ENCODE measurements at regions not wholly inside any gene's neighbourhood (a gene's known extent, or its start where the extent isn't known, plus 50 kb on each side); places are given as distances from the start of the nearest gene placed in this dataset.
A peak's percentile ranks its signal among the peaks of the same experiment; 100 is the strongest.
"Not testable (repeated sequence)": the region's sequence is repeated elsewhere in the genome, so short reads cannot be mapped to it uniquely, and the experiment has no call there.

DNA sequence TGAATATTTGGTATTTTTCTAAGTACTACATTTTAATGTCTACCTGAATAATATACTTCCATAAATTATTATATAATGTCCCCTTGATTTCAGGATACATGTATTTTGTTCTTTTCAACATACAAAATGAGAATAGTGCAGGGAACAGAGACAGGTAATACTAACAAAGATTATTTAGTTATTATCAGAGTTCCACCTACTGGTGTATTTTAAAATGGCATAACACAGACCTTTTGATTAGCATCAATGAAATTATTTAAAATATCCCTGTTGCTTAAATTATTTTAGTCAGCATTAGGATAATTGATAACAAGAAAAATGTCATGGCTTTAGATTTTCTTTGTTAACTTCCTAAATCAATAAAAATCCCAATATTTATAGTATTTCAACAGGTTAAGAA, 184.0 kb downstream of the PRDM13 start:
- no peak overlapping the region for H3K4me3 ChIP-seq
- H3K27ac ChIP-seq: no peak overlapping the region

DNA sequence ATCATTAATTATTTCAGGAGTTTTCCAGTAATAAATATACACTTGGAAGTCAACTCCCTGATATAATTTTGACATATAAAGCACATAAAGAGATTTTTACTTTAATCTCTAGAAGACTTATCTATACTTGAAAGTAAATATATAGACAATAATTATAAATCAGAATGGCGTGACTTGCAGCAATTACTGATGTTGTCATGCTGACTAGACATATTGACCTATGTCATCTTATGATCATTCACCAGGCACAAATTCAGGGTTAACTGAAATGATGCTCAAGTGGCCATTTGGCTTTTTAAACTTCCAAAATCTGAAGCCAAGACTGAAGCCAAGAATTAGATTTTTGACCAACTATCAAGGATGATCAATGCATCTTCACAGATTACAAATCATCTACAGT, 192.2 kb downstream of the MCHR2 start:
- Histone ChIP-seq H3K4me3 (no peak overlapping the region), H3K27ac (no peak overlapping the region)

DNA sequence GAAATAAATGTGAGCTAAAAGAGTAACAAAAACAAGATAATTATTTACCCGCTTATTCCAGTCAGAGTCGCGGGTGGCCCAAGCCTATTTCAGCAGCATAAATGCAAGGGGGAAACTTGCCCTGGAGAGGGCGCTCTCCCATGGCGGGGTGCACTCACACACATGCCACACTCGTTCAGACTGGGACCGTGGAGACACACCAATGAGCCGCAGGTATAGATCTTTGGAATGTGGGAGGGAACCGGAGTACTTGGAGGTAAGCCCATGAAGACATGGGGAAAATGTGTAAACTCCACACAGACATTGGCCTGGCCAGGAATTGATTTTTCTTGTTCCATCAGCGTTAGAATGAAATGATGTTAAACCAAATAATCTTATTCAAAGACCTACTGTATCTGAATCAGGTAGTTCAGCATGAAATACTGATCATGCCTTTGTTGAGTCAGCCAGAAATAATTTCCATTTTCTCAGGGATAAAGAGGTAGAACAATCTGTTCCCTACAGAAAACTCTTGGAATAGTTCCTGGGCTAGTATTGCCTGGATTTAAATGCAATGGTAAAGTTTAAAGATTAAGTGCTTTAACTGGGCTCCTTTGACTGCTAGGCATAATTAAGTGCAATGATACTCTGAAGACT, 191.5 kb downstream of the MCHR2 start:
- no peak overlapping the region for H3K4me3 ChIP-seq
- H3K27ac ChIP-seq: no peak overlapping the region

DNA sequence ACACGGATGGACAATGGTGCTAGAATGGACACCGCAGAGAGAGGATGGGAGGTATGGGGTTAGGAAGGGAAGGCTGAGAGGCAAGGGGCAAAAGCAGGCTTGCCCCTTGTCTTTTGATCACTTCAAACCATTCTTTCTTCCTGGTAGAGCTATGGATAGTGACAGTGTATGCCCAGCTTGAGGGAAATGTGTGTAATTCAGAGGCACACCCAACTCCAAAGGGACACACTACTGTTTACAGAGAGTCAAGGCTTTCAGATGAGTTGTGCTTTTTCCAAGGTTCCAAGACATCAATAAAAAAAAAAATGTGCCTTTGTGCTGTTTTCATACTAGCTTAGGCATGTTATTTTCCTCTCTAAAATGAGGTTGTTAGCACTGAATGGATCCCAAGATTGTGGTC, 185.0 kb downstream of the MCHR2 start:
- Histone ChIP-seq H3K4me3 (no peak overlapping the region), H3K27ac (no peak overlapping the region)

DNA sequence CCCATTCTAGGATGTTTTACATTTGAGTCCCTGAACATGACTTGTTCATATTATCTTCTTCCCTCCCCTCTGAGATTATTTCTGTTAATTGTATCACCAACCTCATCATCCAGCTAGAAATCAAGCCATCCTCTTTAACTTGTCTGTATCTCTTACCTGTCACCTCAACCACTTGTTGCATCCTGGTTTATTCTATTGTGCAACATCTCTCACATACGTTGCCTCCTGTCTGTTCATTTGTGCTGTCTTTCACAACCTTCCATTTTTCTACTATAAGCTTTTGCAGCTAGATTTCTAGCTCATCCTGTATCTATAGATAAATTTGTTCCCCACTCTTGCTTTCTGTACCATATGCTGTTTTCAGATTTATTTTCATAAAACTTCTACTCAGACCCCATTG, 183.7 kb downstream of the MCHR2 start:
- Histone ChIP-seq H3K27ac (no peak overlapping the region), H3K4me3 (no peak overlapping the region)

DNA sequence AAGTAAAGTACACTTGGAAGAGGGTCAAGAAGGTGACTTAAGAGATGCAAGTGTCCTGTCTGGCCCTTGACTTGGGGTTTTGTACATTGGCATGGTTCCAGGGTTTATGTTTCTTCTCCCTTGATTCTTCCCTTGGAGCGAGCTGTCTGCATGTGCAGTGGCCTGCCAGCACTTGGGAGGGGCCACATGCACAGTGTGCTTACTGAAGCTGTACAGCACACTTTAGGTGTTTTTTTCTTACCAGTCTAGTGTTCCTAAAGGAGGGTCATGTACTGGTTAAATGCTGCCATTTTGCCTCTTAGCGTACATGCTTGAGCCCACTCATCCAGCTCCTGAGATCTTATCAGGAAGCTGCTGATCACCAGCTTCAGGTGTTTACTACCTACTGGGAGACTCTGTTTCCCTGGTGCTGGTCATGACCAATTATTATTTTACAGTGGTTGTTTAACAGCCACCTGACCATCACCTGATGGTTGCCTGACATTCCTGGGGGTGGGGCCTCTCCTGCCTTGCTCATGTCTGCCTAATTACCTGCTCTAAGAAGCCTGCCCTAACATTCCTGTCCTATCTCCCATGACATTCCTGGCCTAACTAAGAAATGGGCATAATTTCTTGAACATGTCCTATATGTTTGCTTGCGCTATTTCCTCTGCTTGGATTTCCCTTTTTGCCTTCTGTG, 182.9 kb downstream of the MCHR2 start:
- no peak overlapping the region for H3K27ac ChIP-seq
- no peak overlapping the region for H3K4me3 ChIP-seq

DNA sequence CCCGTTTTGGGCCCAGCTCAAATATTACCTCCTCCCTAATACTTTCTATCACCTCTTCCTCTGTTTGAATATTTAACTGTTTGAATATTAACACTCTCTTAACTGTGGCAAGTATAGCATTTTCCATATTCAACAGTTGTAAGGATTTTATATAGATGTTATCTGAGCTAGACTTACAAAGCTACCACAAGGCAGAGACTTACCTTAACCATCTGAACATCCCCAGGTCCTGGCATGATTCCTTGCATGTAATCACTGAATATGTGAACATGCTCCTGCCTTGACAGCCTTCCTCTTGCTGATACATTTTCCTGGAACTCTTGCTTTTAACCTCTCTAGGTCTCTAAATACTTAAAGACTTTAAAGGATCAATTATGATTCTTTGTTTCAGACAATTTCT, 182.4 kb downstream of the MCHR2 start:
- no peak overlapping the region for H3K27ac ChIP-seq
- H3K4me3 ChIP-seq: no peak overlapping the region

DNA sequence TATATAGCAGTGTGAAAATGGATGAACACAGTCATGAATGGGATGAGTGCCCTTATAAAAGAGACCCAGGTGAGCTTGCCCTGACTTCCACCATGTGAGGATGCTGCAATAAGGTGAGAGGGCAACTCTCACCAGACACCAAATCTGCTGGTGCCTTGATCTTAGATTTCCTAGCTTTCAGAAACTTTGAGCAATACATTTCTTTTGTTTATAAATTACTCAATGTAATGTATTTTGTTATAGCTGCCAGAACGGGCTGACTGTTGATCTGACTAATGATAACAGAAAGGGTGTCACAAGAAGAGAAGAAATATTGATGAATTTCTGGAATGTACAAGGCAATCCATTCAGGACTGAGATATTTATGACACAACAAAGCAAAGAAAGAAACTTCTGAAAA, 180.5 kb downstream of the MCHR2 start:
- Histone ChIP-seq H3K4me3 (no peak overlapping the region), H3K27ac (no peak overlapping the region)

DNA sequence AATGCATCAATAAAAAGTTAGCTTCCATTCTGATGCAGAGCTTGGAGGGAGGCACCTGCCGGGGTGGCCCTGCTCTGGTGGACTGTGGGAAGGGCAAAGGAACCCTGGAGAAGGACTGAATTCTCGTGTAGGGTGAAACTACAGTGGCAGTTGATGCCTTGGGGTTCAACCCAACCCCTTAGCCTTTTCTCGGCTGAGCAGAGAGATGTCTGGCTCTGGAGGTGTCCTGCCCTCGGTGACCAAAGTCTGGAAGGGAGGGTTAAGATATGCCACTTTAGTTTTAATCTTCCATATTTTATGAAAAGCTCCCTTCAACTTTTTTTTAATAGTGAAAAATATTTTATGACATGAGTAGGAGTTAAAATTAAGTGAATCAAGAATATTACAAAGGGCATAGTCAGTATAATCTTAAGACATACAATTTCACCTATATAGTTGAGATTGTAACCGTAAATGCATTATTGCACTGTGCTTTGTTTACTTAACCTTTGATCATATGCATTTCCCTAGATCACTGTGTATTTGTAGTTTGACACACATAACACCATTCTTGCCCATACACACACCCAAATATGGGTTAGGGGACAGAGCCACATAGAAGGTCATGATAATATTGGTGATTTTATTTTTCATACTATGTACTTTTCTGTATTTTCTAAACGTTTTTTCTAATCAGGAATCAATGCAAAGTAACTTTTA, 179.6 kb downstream of the MCHR2 start:
- Histone ChIP-seq H3K27ac (no peak overlapping the region), H3K4me3 (no peak overlapping the region)

DNA sequence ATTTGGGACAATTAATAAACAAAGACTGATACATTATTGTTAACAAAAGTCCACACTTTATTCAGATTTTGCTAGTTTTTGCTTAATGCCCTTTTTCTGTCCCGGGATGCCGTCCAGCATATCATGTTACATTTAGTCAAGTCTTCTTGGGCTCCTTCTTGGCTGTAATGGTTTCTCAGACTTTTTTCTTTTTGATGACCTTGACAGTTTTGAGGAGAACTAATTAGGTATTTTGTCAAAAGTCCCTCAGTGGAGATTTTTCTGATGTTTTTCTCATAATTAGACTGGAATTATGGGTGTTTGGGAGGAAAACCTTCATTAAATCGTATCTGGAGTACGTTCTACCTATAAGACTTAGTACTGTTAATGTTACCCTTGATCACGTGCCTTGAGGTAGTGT, 177.2 kb downstream of the MCHR2 start:
- no peak overlapping the region for H3K4me3 ChIP-seq
- no peak overlapping the region for H3K27ac ChIP-seq

DNA sequence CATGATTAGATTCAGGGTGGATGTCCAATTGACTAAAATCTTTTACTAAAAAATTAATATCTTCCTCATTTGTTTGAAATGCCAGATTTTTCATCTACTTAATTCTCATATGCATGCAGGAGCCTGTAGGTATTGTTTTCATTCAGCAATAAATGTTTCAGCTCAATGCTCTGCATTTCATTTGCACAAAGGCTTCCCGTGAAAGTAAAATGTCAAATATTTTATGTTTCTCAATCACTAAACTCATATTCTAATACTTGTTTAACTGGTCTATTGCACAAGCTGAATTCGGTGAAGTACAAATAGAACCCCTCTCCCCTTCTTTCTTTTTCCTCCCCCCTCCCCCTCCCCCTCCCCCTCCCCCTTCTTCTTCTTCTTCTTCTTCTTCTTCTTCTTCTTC, 175.9 kb downstream of the MCHR2 start:
- Histone ChIP-seq H3K4me3 (no peak overlapping the region), H3K27ac (no peak overlapping the region)

DNA sequence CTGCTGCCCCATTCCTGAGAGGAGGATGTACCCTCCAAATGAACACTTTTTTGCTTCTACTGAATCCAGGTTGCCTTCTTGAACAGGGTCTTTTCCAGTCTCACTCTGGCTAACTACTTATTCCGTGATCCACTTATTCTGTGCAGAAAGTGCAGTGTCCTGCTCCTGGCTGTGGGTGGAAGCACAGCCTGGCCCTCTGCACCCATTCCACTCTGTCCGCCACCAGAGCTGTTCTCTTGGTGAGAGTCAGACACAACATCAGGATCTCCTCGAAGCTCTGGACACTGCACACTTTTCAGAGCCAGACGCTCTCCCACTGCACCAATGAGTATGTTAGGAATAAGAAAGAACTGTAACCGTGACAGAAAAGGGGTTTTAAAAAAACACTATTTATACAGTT, 174.2 kb downstream of the MCHR2 start:
- no peak overlapping the region for H3K27ac ChIP-seq
- H3K4me3 ChIP-seq: no peak overlapping the region

DNA sequence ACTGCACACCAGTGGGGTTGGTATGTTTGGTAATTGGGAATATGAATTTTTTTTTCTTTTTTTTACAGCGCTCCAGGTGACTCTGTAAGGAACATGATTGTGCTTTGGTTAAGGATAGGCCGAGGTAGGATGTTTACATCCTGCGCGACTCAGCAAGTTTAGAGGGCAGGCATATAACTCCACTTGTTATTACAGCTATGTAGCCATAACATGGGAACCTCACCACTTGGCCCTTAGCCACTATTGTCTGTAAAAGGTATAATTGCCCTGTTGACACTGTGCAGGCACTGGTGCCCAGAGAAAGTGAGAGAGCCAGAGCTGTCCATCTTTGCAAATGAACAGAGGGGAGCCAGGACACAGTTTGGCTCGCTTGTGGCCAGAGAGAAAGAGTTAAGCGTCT, 172.9 kb downstream of the MCHR2 start:
- Histone ChIP-seq H3K27ac (no peak overlapping the region), H3K4me3 (no peak overlapping the region)

DNA sequence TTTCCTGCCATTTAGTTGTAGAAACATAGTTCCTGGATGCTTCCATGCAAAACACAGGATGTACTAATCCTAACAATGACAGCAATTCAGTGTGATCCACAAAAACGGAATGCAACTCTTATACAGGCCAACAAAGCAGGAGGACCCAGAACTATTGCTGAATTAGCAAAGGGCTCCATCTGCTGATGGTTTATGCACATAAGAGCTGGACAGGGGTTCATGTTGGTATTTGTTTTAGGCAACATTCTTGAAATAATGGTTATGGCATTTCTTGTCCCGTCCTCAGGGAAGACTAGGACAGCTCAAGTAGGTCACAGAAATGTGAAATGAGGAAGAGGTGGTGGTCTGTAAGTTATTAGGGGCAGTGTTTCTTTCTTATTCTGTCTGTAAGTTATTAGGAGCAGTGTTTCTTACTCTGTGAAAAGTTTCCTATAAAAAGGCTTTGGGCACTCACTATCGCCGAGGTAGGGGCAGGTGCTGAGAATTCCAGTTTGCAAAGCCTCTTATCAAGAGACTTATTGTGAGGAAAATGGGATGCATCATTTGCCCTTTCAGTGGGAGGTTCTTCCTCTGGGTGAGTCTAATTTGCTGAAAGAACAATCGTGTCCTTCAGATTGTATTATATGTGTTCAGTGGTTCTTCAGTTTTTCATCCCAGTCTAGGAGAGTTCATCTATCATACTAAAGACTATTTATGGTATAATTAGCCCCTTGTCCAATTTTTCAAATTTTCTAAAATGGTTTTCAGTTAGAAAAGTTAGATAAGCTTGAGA, 171.1 kb downstream of the MCHR2 start:
- Histone ChIP-seq H3K4me3 (peak overlapping the region in 3 of 7 experiments; percentile 4 to 17 (median 14)), H3K27ac (no peak overlapping the region)

DNA sequence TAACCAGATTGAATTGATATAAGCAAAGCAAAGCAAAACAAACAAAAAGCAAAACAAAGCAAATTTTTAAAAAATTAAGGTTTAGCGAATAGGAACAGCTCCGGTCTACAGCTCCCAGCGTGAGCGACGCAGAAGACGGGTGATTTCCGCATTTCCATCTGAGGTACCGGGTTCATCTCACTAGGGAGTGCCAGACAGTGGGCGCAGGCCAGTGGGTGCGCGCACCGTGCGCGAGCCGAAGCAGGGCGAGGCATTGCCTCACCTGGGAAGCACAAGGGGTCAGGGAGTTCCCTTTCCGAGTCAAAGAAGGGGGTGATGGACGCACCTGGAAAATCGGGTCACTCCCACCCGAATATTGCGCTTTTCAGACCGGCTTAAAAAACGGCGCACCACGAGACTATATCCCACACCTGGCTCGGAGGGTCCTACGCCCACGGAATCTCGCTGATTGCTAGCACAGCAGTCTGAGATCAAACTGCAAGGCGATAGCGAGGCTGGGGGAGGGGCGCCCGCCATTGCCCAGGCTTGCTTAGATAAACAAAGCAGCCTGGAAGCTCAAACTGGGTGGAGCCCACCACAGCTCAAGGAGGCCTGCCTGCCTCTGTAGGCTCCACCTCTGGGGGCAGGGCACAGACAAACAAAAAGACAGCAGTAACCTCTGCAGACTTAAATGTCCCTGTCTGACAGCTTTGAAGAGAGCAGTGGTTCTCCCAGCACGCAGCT, 170.3 kb downstream of the MCHR2 start:
- H3K27ac ChIP-seq: not testable (repeated sequence)
- H3K4me3 ChIP-seq: peak overlapping the region in 3 of 7 experiments; percentile 4 to 17 (median 14)

DNA sequence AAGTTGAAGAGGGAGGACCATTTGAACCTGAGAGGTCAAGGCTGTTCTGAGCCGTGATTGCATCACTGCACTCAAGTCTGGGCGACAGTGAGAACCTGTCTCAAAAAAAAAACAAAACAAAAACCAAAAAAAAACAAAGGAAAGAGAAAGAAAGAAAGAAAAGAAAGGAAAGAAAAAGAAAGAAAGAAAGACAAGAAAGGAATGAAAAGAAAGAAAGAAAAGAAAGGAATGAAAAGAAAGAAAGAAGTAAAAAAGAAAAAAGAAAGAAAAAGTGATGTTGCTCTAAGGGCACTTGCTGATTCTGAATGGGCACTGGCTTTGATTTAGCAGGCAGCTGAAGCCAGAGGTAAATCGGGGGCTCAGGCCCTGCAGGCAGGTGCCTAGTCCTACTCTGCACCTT, 161.0 kb downstream of the MCHR2 start:
- Histone ChIP-seq H3K4me3 (no peak overlapping the region), H3K27ac (no peak overlapping the region)

DNA sequence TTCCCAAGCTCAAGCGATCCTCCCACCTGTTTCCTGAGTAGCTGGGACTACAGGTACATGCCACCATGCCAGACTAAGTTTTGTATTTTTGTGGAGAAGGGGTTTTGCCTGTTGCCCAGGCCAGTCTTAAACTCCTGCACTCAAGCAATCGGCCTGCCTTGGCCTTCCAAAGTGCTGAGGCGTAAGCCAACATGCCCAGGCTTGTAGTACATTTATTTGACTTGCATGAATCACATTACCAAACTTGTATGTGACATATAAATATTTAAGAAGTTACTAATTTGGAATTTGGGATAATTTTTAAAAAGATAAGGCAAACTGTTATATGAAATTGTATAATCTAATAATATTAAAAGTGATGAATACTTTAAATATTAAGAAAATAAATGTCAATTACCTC, 157.6 kb downstream of the MCHR2 start:
- Histone ChIP-seq H3K27ac (no peak overlapping the region), H3K4me3 (no peak overlapping the region)

DNA sequence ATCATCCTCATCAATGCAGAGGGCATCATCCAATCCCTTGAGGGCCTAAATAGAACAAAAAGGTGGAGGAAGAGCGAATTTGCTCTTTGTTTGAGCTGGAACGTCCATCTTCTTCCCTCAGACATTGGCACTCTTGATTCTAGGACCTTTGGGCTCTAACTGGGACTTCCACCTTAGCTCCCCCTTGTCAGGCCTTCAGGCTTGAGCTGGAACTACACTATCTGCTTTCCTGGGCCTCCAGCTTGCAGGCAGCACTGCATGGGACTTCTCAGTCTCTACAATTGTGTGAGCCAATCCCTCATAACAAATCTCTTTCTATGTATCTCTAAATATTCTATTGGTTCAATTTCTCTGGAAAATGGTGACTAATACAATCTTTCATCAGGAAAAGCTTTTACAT, 155.4 kb downstream of the MCHR2 start:
- H3K4me3 ChIP-seq: no peak overlapping the region
- no peak overlapping the region for H3K27ac ChIP-seq

DNA sequence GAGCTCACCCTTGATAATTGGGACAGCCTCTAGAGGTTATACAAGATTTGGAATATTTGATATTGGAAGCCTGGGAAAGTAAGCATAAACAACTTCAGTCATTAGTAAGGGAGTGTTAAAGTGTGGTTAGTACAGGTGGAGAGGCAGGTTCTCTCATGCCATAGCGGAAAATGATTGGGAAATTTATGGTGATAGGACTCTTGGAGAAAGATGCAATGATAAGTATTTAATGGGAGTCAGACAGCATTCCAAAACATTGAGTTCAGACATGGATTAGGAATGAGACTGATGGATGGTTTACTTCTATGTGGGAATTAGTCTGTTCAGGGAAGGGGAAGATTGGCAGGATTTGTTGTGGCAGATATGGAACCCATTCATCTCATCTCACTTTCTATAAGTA, 152.7 kb downstream of the MCHR2 start:
- H3K27ac ChIP-seq: no peak overlapping the region
- H3K4me3 ChIP-seq: no peak overlapping the region

DNA sequence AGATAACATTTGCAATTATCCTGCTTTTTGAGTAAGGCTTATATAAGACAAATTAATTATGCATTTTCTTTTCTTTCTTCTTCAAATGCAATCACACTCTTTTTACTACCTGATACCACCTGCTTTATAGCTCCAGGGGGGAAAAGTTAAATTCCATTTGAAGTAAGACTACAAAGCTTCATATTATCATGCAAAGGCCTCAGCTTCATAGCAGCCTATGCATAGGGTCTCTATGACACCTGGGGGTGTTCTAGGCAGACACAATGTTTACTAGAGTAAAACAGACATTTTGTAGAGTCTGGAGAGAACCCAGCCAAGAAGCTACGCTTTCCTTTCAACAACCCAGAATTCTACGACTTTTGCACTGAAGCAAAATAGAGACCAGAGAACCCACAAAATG, 148.0 kb downstream of the MCHR2 start:
- Histone ChIP-seq H3K27ac (no peak overlapping the region), H3K4me3 (no peak overlapping the region)

Measured in skin epidermis (tissue), 12 donors.